OCI-M2 (cell line): ENCODE measurements at regions not wholly inside any gene's neighbourhood (a gene's known extent, or its start where the extent isn't known, plus 50 kb on each side); places are given as distances from the start of the nearest gene placed in this dataset.

Experiments
- DNase-seq: peaks from one replicate; lab custom pipeline; 2025; ENCODE audit not compliant: unreplicated experiment; lab: John Stamatoyannopoulos, UW

DNA sequence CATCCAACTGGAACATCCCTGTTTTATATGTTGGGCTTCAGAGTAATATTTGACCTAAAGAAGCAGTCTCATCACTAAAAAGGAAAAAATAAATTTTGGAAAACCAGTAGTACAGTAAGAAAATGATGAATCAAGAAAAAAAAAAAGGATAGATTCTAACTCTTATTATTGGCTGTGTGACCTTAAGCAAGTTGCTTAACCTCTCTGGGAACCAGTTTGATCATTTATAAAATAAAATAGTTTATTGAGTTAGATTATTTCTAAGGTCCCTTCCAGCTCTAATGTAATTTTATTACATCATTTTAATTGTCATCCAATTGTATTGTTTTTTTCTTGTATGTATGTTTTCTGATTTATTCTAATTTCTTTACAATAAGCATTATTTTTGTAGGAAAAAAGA is 127.0 kb downstream of the PRELID2 start:
- no peak for DNase-seq

DNA sequence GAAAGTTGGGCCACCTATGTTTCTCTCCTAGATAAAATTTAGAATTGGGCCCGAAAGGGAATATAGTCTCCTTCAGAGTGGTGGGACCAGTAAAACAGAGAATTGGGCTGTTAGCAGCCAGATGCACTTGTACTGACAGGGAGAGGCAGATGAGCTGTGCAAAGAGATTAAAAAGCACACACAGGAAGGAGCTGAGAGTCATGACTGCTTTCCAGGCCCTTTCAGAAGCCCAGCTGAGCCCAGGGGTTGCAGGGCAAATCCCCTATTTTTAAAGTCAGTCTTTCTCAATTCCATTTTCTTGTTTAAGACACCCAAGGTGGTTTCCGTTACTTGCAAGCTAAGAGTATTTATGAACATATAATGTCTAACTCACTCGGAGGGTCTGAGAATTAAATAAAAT is 130.4 kb downstream of the PRELID2 start:
- DNase-seq, result no peak

DNA sequence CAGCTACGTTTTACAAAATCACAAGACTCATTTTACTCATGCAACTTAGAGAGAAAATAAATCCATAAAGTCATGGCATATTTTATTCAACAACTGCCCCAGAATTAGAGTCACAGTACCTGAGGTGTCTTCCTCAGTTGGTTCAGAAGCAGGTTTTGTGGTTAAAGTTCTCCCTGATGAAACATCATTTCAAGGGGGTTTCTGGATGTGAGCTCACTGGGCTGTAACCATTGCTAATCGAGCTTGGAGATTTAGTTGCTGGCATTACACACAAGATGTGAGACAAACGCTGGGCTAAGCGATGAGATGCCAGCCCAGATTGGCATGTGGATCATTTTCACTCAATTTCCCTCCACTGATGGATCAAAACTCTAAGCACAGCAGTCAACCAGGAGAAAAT is 131.3 kb downstream of the PRELID2 start:
- no peak for DNase-seq

DNA sequence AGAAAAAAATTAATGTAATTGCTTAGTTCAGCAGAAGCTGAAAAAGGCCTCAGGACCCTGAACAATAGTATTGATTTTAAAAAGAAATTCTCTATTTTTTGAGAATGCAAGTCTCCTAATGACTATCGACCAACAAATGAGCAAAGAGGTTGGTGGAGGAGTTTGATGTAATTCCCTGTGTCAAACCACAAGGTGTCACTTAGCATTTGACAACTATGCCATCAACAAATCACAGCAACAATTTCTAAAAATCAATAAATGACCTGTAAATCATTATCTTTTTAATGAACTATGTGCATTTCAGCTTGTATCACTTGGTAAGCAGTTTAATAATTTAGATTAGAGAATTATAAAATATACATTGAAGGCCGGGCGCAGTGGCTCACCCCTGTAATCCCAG is 133.7 kb downstream of the PRELID2 start:
- no peak for DNase-seq

DNA sequence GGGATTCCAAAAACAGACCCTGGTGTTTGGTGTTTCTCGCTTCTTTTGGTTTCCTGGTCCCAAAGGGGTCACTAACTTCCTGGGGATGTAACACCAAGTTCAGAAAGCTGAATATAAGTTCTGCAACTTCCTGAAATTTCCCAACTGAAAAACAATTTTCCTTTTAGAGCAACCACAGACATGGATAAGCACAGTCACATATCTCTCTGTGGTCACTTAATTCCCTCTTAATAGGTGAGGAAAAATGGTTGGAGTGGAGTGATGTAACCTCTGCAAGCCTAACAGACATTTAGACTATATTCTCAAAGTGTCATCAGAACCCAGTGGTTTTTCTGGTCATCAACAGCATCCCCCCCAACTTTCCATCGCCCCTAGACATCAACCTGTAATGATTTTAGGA is 135.3 kb downstream of the PRELID2 start:
- no peak for DNase-seq

DNA sequence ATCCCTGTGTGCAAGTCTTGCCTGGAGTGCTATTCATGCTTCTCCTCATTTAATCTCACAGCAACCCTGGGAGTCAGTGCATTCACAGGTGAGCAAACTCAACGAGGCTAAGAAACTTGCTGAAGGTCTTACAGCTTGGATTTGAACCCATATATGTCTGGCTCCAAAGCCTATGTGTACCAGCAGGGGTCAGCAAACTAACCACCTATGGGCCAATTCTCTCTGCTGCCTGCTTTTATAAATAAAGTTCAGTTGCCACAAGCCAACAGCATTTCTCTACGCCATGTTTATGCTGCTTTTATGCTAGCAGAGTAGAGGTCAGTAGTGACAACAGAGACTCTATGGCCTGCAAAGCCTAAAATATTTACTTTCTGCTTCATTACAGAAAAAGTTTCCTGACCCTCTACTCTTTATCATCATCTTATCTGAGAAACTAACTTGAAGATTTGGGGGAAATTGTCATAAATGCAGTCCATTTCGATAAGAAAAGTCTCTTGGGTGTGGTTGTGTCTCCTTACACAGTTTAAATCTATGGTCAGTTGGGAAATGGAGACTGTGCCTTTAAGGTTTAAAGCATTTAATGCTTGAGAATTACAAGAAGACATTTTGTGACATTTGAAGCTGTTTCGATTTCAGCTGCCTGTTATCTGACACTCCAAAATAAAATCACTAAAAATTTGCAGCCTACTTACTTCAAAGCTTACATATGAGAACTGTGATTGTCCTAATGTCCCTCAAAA is 137.7 kb downstream of the PRELID2 start:
- DNase-seq, result no peak

DNA sequence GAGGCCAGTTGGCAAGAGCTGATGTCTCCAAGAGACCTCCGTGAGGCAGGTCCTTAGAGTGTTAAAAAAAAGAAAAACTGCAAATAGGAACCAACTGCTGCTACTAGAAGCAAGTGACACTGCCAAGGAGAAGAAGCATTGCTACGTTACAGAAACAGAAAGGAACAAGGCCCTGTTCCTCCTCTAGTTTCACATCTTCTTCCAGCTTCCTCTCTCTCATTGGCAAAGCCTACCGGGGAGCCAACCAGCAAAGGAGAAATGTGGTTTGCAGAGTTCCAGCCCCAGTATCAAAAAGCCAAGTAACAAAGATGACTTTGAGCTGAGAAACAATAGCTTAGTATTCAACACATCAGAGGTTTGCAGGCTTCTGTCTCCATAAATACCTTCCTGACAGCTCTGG is 145.9 kb downstream of the PRELID2 start:
- DNase-seq, result no peak

DNA sequence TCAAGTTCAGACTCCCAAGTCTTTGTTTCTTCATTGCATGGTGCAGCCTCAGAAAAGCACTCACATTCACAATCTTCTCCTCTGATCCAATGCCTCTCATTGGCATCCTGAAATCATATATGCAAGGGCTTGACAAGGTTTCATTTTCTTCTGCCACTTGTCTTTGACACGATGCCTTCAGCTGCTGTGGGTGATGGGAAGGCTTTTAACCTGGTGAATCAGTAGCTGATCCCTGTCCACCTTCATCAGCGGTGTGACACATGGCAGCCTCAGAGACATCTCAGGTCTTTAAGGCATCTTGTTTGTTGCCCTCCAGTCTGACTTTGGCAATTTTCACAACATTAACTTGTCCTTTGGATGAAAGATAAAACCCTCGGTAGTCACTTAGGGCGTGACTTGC is 147.2 kb downstream of the PRELID2 start:
- no peak for DNase-seq

DNA sequence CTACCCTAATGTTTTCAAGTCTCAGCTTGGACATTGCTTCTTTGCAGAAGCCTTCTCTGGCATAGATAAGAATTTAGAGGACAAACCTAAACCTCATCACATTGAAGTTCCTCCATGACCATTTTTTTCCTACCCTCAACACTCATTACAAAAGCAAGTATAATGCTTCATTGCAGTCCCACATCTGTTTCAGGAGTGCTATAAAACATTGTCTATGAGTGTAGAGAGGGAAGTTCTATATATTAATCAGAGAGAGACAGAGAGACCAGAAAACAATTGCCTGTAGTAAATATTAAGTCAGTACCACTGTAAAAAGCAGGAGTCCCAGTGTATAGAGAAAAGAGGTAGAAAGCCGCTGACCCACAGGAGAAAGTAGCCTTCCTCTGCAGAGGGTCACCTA is 149.7 kb downstream of the PRELID2 start:
- DNase-seq, result no peak

DNA sequence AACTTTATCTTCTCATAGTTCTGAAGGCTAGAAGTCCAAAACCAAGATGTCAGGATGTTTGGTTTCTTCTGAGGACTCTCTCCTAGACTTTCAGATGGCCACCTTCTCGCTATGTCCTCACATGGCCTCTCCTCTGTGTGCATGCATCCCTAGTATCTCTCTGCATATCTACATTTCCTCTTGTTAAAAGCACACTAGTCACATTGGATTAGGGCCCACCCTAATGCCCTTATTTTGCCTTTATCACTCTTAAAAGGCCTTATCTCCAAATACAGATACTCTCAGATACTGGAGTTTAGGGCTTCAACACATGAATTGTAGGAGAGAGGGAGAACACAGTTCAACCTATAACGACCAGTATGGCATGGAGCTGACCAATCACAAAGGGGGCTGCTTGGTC is 151.7 kb downstream of the PRELID2 start:
- no peak for DNase-seq

DNA sequence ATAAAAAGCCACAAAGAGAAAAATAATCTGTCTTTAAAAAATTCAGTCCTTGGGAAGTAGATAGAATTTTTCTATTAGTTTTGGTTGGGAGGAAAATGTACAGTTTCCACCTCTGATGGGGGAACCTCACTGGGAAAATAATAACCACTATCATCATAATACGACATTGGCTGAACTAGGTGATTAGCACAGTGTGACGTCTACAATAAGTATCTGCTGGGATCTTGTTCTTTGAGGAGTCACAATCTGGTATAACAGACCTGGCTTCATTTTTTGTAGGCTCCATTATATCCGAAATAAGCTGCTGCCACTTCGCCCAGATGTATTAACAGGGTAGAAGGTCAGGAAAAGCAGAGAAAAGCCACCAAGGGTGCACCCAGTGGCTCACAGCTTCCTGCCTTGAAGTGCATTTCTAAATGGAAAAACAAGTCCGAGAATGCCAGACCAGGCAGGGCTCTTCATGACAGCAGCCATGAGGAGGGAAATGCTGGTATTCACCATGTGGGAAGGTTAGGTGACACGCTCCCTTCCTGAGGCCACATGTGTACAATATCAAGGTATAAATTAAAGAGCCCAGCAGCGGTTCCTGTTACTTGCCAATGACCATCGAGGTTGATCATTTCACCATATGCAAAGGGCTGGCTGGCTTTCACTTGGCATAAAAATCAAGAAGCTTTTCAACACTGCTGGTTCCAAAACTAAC is 152.8 kb downstream of the PRELID2 start:
- DNase-seq, result no peak

DNA sequence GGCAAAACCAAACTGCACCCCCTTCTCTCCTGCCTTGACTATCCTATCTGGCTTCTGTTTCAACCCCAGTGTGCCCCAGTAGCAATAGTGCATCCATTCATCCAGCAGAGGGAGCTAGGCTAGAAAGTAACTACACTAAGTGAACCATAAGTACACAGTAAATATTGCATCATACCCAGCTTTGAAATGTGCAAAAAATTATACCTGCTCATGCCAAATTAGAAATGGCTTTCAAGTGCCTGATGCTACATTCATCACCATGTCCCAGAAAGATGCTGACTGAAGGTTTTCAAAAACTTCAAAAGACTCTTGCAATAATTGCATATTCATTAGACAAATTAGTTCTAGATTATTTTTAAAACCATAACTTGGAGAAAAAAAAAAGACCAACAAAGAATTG is 153.5 kb downstream of the PRELID2 start:
- DNase-seq, result no peak

DNA sequence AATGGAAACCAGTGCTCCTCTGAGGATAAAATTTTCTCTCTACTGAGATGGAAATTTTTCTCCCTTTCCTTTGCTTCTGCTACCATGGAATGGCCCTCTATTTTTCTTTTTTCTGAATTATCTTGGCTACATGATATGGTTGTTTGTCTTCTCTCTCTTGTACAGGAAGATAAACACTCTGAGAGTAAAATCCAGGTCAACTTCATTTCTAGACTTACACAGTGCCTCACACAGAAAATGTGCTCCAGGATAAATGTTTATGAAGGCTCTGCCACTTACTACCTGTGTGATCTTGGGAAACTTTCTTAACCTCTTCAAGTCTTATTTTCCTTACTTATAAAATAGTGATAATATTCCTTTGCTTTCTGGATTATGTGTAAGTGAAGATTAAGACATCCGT is 153.9 kb downstream of the PRELID2 start:
- no peak for DNase-seq

DNA sequence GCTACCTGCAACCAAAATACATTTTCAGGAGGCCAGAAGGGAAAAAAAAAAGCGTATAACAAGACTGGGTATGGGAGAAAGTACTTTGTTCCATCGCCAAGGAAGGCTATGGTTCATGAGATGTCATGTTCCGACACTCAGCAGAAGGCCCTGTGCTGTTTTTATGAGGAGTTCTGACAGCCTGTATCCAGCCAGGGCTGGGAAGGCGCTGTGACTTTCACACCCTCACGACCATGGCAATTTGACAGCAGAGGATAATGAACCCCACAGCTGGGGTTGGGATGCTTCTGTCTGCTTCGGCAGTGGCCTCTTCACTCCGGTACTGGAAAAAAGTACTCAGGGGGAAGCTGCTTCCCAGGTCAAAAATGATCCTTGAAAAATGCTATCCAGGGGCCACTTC is 154.4 kb downstream of the PRELID2 start:
- DNase-seq, result no peak

DNA sequence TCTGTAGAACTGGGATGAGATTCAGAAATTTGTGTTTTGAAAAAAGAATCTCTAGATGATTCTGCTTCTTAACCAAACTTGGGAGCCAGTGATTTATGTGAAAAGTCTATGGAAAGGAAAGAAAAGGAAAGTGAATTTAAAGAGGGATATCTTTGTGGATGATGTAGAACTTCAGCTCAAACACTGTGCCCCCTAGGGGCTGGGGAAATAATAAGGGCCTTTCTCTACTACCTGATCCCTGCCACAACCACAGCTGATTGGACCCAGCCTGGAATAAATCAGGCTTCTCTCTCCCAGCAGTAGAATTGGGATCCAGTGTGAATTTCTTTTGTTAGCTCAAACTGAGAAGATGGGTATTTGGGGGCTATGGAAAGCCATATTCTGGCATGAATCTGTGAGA is 155.0 kb downstream of the PRELID2 start:
- DNase-seq, result no peak

DNA sequence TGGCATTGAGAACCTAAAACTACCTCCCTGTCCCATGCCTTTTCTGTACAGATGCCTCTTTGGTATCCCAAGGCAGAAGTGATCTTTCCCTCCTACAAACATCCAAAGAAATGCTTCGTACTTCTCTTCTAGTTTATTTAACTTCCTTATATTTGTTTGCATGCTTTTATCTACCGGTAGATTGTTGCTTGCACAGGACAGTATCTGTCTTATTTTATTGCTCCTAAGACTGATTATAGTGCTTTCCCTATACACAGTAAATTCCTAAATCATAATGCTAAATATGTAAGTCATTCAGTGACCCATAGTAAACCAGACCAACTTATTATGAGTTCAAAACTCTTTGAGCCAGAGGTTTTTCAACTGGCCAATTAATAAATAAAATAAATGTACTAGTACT is 156.9 kb downstream of the PRELID2 start:
- no peak for DNase-seq

DNA sequence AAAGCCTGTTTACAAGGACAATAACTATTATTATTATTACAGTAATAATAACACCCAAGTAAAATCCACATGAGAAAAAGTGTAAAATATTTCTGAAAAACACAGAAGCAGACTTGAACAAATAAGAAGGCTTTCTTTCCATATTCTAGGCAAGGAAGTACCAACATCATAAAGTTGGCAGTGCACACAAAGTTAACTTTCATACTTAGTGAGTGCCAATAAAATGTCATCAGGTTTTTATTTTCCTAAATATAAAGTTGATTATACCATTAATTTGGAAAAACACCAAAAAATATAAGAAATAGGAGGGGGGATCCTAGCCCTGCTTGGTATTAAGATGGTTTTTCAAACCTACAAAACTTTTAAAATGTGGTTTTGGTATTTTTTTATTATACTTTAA is 161.4 kb downstream of the PRELID2 start:
- no peak for DNase-seq

DNA sequence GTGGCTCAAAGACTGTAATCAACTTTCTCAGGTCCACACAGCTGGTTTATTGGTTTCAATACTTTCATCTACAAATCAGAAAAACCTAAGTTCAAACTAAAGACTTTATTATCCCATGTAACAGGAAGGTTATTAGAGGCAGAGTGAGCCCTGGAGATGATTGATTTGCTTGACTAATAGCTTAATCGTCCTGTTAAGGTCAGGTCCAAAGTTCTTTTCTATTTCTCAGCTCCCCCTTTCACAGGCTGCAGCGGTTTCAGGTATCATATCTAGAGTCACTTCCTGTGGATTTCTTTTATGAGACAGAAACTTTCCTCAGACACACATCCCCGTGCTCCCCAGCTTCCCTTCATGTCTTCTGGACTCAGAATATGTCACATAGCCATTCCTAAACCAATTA is 166.4 kb downstream of the PRELID2 start:
- no peak for DNase-seq

DNA sequence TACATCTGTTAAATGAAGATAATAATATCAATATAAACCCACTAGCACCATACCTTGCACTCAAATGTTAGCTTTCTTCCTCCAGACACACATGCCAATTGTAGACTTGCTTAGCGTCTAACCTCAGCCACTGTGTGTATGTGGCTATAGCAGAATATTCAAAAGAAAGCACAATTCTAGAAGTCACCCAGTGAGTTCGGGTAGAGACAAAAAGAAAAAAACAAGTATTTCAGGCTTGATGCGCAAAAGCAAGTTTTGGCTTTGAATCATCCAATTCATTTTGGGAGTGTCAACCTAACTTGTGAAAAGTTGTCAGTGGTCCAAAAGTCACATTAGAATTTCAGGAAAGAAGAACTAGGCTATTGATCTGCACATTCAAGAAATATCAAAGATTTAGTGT is 167.4 kb downstream of the PRELID2 start:
- DNase-seq, result no peak

DNA sequence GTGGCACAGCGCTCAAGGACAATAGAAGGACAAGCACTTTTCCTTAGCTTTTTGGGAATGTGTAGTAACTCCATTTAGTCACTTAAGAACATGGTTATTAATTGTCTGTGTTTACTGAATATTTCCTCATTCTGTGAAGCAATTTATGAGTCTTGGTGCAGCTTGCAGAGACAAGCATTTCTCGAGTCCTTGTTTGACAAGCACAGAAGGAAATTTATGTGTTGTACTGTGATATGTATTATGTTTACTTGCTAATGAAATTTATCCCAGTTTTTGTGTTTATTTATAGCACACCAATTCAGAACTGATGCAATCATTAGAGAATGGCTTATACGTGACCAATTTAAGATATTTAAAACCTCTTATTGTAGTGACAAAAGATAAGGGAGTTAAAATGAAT is 168.6 kb downstream of the PRELID2 start:
- no peak for DNase-seq

DNA sequence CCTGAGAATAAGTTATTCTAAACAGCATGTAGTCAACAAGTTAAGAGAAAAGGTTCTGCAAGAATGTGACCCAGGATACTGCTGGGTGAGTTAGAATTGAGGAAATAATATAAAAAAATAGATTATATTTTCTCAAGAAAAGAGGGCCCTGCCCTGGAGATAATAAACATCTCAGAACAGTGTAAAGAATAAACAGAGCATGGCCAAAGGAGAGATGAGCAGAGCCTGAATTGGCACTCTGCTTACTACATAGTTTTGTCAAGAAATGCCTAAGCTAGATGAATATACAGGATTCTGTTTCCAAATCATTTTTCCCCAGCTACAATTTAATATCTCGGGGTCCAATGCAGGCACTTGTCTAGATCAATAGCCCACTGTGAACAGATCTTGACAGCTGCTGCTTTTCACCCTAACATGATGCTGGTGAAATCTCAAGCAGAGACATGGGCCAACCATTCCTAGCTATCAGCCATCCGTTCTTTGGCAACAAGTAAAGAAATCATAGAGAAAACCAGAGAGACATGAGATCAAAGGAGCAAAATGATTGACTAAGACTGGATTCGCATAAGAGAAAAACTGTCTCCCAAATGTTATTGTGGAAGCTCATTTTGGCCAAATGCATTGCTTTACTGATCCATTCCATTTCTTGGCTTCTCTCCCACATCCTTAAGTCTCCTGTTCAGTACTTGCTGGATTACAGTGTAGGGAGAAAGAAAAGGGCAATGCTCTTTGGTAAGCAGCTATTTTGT is 173.2 kb downstream of the PRELID2 start:
- DNase-seq, result no peak
